GM21447 (cell line): ENCODE measurements at regions not wholly inside any gene's neighbourhood (a gene's known extent, or its start where the extent isn't known, plus 50 kb on each side); places are given as distances from the start of the nearest gene placed in this dataset.
"Not testable (repeated sequence)": the region's sequence is repeated elsewhere in the genome, so short reads cannot be mapped to it uniquely, and the experiment has no call there.

Source experiments
- ATAC-seq: cut with Tn5 transposase; IDR thresholded peaks from one replicate; pipeline ENCODE4 v1.9.1; 2021; ENCODE audit not compliant: unreplicated experiment

DNA sequence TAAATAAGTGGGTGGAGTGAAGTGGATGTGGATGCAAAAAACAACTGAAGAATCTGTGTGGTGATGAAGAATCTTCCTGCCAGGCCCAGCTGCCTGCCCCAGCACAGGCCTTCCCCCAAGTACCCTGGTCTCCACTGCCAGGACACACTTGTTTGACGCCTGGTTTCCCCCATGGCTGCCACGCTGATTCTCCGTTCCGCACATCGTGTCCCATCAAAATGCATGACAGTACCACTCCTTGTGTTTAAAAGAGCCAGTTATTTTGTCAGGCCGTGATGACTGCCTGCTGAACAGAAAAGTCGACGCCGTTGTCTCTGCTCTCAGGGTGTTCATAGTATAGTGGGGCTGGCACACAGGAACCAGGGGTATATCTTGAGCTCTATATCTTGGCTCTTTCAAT lies 50.3 kb upstream of the KYNU start:
- ATAC-seq, result no peak

DNA sequence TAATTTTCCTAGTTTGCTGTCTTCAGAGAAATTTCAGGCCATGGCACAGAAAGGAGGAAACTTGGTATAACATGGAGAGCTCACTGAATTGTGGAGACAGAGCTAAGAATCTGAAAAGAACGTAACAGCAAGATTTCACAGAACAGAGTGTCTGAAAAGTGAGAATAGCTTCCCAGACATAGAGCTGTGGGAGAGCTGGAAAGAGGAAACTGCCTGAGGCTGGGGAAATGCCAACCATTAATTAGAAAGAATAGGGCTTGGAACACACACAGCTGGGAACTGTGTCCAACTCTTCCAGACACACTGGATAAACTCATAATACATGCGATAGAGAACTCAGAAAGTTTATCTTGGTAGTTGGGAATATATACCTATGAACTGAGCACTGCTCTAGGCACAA lies 51.6 kb upstream of the KYNU start:
- no peak for ATAC-seq

- ATAC-seq, result no peak
These were observed 52.7 kb upstream of the KYNU start for GRCh38 chr2:142824756-142825155.

- no peak for ATAC-seq
These were observed 55.3 kb upstream of the KYNU start for GRCh38 chr2:142822190-142822589.

DNA sequence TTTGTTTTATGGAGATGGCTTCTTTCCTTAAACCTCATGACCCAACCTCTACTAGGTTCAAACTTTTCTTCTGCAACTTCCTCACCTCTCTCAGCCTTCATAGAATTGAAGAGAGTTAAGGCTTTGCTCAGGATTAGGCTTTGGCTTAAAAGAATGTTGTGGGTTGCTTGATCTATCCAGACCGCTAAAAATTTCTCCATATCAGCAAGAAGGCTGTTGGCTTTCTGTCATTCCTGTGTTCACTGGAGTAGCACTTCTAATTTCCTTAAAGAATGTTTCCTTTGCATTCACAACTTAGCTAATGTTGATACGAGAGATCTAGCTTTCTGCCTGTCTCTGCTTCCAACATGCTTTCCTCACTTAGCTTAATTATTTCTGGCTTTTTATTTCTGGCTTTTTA lies 58.1 kb upstream of the KYNU start:
- ATAC-seq, result no peak

DNA sequence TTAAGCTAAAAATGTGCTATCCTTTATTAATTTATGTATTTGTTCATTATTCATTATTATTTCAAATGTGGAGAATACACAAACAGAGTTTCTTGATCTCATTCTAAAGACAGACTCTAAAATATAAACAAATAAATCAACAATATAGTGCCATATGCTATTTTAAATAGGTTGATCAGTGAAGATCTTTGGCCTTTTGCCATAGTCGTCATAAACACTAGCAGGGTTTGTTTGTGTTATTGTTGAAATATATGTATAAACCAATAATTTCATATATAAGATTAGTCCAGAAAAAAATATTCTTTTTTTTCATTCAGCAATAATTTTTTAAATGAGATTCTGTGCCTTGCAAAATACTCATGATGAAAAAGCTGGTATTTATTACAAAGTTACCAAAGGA lies 62.1 kb upstream of the KYNU start:
- ATAC-seq, result no peak

DNA sequence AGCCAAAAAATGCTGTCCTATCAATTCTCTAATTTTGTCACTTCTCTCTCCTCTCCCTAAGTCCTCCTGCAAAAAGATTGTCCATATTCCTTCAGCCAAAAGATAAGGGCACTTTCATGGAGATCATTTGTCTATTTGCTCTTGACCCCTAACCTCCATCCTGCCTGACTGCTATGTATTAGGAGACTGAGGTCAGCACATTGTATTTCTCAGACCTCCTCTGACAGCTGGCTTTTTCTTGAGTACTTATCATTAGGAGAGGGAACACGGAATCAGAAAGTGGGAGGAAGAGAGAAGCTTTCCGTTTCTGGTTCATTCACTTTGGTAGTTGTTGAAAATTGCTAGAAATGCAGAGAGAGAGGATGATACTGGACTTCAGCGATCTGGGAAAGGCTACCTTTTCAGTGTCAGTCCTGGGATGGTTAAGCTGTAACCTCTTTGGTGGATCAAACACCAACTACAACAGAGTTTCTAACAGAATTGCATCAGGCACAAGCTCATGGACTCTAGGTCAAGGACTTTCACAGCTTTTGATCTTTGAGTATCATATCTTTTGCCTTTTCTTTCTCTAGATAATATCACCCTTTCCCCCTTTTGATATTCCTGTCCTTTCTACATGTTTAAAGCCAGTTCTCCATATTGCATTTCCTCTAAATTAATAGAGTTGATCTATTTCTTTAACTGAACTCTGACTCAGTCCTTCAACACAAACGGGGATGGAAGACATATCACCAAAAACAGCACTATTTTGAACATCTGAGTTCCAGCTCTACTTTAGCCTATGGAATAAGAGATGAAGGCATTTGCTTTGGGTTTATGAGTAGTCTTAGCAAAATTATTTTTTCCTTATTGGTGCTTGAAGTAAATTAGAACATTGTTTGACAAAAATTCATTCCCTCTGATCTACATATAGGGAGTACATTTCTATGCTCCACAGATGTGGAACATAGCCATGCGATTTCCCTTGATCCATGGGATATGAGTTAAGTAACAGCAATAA lies 63.3 kb upstream of the KYNU start:
- no peak for ATAC-seq

- not testable (repeated sequence) for ATAC-seq
These were observed 65.8 kb upstream of the KYNU start for GRCh38 chr2:142811644-142812043.

DNA sequence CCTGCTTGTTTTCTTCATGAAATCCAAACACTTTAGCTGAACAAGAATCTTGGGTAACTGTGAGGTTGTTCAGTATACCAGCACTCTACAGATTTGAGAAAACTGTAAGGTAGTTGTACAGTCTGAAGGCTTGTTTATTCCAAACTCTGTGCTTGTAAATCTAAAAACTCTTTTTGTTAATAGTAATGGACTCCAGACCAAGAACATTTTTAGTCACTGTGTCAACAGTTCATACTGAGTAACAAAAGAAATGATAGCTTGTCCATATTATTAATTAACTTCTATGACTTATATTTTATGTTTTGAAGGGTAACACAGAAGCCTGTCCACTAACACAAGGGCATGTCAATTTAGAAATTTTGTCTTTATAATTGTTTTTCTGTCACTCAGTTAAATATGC lies 72.2 kb upstream of the KYNU start:
- ATAC-seq, result no peak

- no peak for ATAC-seq
These were observed 74.3 kb upstream of the KYNU start for GRCh38 chr2:142803158-142803557.

GRCh38 chr2:142796588-142796987 lies 80.9 kb upstream of the KYNU start:
- ATAC-seq, result no peak

DNA sequence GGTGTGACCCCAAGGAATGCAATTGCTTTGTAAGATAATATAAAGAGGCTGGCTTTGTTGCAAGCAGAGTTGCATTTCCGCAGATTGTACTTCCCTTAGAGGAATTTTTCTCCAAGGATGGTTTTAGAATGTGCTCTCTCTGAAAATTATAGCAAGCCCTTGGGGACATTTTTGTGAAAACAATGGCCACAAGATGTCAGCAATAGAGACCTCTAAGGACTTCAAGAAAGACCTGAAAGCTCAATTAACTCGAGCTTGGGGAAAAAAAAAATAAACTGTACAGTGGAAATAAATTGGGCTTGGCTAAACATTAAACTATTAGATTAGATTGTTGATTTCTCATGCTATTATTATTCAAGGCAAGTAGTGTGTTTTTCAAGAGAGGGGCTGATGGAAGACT lies 81.3 kb upstream of the KYNU start:
- ATAC-seq, result no peak

- no peak for ATAC-seq
These were observed 82.6 kb upstream of the KYNU start for GRCh38 chr2:142794850-142795249.

DNA sequence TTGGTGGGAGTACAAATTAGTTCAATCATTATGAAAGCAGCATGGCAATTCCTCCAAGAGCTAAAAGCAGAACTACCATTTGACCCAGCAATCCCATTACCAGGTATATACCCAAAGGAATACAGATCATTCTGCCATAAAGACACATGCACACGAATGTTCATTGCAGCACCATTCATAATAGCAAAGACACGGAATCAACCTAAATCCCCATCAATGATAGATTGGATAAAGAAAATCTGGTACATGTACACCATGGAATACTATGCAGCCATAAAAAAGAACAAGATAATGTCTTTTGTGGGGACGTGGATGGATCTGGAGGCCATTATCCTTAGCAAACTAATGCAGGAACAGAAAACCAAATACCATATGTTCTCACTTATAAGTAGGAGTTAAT lies 85.1 kb upstream of the KYNU start:
- not testable (repeated sequence) for ATAC-seq

GRCh38 chr2:142791335-142791734 lies 86.1 kb upstream of the KYNU start:
- no peak for ATAC-seq

DNA sequence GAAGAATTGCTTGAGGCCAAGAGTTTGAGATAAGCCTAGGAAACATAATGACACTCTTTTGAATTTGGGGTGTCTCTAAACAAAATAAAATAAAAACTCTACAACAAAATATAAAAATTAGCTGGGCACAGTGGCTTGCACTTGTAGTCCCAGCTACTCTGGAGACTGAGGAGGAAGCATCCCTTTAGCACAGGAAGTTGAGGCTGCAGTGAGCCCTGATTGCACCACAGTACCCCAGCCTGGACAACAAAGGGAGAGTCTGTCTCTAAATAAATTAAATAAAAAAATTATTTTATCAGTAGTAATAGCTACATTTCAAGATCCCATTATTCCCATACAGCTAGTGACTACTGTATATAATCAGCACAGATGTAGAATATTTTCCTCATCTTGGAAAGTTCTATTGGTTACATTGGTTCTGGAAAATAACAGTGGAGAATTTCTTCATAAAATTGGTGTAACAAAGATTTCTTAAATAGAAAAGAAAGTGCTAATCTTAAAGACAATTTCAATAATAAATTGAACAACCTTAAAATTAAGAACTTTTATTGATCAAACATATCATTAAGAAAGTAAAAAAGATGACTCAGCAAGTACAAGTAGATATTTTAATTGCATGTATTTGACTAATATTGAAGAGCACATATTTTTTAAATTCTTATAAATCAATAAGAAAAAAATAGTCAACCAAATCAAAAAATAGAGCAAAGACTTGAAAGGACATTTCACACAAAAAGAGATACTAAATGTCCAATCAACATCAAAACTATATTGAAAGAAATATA lies 90.4 kb upstream of the KYNU start:
- ATAC-seq, result no peak

GRCh38 chr2:142782942-142783443 lies 94.5 kb upstream of the KYNU start:
- no peak for ATAC-seq

GRCh38 chr2:142781146-142781545 lies 96.3 kb upstream of the KYNU start:
- ATAC-seq, result no peak

GRCh38 chr2:142778289-142778688 lies 99.2 kb upstream of the KYNU start:
- no peak for ATAC-seq

DNA sequence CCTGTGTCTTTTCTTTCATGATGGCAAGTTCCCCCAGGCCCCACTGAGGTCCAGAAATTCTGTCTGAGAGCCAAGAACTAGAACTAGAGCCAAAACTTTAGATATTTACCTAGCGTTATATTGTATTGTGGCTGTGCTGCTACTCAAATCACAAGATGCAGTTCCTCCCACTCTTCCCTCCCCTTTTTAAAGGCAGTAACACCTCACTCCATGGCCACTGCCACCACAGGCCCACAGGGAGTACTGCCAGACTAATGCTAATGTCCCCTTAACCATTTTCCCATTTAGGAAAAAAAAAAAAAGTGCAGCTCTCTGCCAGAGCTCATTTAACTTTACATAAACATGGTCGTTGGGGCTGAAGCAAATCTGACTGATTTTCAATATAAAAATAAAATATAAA lies 99.7 kb upstream of the KYNU start:
- ATAC-seq, result no peak

- ATAC-seq, result no peak
These were observed 107.7 kb upstream of the KYNU start for GRCh38 chr2:142769761-142770160.

GRCh38 chr2:142767847-142768246 lies 109.6 kb upstream of the KYNU start:
- ATAC-seq, result no peak
